ENCODE measurements at regions not wholly inside any gene's neighbourhood (a gene's known extent, or its start where the extent isn't known, plus 50 kb on each side); places are given as distances from the start of the nearest gene placed in this dataset.

DNA sequence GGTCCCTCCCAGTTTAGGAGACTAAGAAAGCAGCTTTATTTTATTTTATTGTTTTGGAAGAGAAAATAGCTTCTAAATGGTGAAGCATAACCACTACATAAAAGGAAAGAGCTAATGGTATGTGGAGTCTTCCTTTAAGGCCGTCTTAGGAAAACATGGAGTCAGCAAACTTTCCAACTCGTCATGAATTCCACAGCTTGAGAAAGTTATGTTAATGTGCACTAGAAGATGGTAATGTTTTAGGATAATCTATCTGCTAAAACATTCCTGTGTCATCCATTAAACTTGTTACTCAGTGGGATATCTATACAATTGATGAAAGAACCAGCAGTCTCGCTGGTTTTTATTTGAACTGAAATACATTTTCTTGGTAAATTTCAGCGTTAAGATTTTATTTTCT, 448.4 kb upstream of the SEL1L start:
- Histone ChIP-seq H3K27ac (ENCODE audit: low read length, poor library complexity, severe bottlenecking) (no peak overlapping the region), H3K36me3 (ENCODE audit: control insufficient read depth in 1 of 2, insufficient read depth in 2 of 2, low read depth in 1 of 2, low read length in 2 of 2) (no peaks in the 10 kb centered on the region), H2BK5ac (ENCODE audit: low read depth, low read length, poor library complexity, severe bottlenecking) (no peak overlapping the region), H3K9me3 (ENCODE audit: control insufficient read depth, low read length) (no peaks in the 10 kb centered on the region), H2BK120ac (ENCODE audit: low read depth, low read length) (no peak overlapping the region), H3K4ac (ENCODE audit: low read depth in 1 of 2, low read length in 2 of 2) (no peak overlapping the region), H3K23ac (ENCODE audit: low read length in 2 of 2) (no peak overlapping the region), H2BK15ac (ENCODE audit: low read depth, poor library complexity, severe bottlenecking) (no peak overlapping the region), H3K4me1 (ENCODE audit: control insufficient read depth, insufficient read depth, low read depth, low read length) (no peaks in the 10 kb centered on the region), H3K9ac (ENCODE audit: low read length) (no peak overlapping the region), H3K18ac (ENCODE audit: low read depth in 1 of 2, low read length in 2 of 2) (no peak overlapping the region), H4K91ac (ENCODE audit: low read length) (no peak overlapping the region), H2BK12ac (ENCODE audit: low read length in 2 of 2) (no peak overlapping the region), H3K4me3 (ENCODE audit: insufficient read depth in 1 of 2, low read depth in 1 of 2, low read length in 2 of 2) (no peak overlapping the region), H3K79me1 (replicated peaks; ENCODE audit: low read length, poor library complexity, severe bottlenecking) (no peaks in the 10 kb centered on the region), H3K14ac (ENCODE audit: low read length in 2 of 2) (no peak overlapping the region), H2AK5ac (ENCODE audit: low read length, severe bottlenecking) (no peak overlapping the region), H3K4me2 (ENCODE audit: low read length, poor library complexity, severe bottlenecking) (no peak overlapping the region), H2AFZ (ENCODE audit: low read depth, low read length) (no peak overlapping the region), H4K8ac (ENCODE audit: low read length) (no peak overlapping the region), H3K27me3 (ENCODE audit: control insufficient read depth in 1 of 2, insufficient read depth in 1 of 2, low read length in 2 of 2) (no peaks in the 10 kb centered on the region)
- WGBS = 75% methylated on average over 2 of the region's 4 CpGs
- DNase-seq = no peak

DNA sequence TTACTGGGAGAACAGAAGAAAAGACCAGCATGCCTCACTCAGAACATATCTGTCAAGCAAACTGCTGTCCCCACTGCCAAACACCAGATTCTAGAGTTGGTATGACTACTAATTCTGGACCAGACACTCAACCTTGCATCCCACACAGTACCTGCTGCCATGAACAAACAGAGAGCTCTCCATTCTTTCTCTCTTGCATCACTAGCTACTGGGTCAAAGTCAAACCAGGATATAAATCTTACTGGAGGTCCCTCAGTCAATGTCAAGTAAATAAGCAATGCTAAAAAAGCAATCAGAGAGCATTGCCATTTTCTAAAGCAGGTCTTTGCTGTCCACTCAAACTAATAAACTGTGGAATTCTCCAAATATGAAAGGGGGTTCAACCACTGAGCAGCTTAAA, 452.4 kb upstream of the SEL1L start:
- Histone ChIP-seq H3K9ac (ENCODE audit: low read length) (no peak overlapping the region), H2AFZ (ENCODE audit: low read depth, low read length) (no peak overlapping the region), H3K23ac (ENCODE audit: low read length in 2 of 2) (no peak overlapping the region), H2BK5ac (ENCODE audit: low read depth, low read length, poor library complexity, severe bottlenecking) (no peak overlapping the region), H4K8ac (ENCODE audit: low read length) (no peak overlapping the region), H3K4ac (ENCODE audit: low read depth in 1 of 2, low read length in 2 of 2) (no peak overlapping the region), H3K27me3 (ENCODE audit: control insufficient read depth in 1 of 2, insufficient read depth in 1 of 2, low read length in 2 of 2) (no peaks in the 10 kb centered on the region), H3K4me3 (ENCODE audit: insufficient read depth in 1 of 2, low read depth in 1 of 2, low read length in 2 of 2) (no peak overlapping the region), H3K36me3 (ENCODE audit: control insufficient read depth in 1 of 2, insufficient read depth in 2 of 2, low read depth in 1 of 2, low read length in 2 of 2) (no peaks in the 10 kb centered on the region), H3K79me1 (replicated peaks; ENCODE audit: low read length, poor library complexity, severe bottlenecking) (no peaks in the 10 kb centered on the region), H2AK5ac (ENCODE audit: low read length, severe bottlenecking) (no peak overlapping the region), H2BK12ac (ENCODE audit: low read length in 2 of 2) (no peak overlapping the region), H3K14ac (ENCODE audit: low read length in 2 of 2) (no peak overlapping the region), H3K27ac (ENCODE audit: low read length, poor library complexity, severe bottlenecking) (no peak overlapping the region), H4K91ac (ENCODE audit: low read length) (no peak overlapping the region), H3K4me2 (ENCODE audit: low read length, poor library complexity, severe bottlenecking) (no peak overlapping the region), H3K4me1 (ENCODE audit: control insufficient read depth, insufficient read depth, low read depth, low read length) (no peaks in the 10 kb centered on the region), H3K18ac (ENCODE audit: low read depth in 1 of 2, low read length in 2 of 2) (no peak overlapping the region), H3K9me3 (ENCODE audit: control insufficient read depth, low read length) (no peaks in the 10 kb centered on the region), H2BK120ac (ENCODE audit: low read depth, low read length) (no peak overlapping the region), H2BK15ac (ENCODE audit: low read depth, poor library complexity, severe bottlenecking) (no peak overlapping the region)
- no peak for DNase-seq

DNA sequence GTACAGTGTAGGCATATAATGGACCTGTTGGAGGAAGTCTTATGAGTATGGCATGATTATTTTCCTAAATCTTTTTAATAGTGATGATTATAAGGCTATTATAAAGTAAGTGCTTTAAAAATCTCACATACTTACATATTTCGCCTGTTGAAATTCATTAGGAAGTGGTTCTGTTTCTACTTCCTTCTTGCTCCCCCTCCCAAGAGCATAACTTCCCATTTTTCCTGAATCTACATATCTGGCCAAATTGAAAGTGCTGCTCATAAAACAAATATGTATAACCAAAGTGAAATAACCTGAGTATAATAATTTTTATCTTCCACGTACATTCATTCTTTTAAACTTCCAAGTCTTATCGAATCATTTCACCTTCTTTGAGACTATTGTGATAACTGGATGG, 455.6 kb upstream of the SEL1L start:
- Histone ChIP-seq H3K36me3 (ENCODE audit: control insufficient read depth in 1 of 2, insufficient read depth in 2 of 2, low read depth in 1 of 2, low read length in 2 of 2) (no peaks in the 10 kb centered on the region), H4K91ac (ENCODE audit: low read length) (no peak overlapping the region), H2BK15ac (ENCODE audit: low read depth, poor library complexity, severe bottlenecking) (no peak overlapping the region), H2AFZ (ENCODE audit: low read depth, low read length) (no peak overlapping the region), H2BK12ac (ENCODE audit: low read length in 2 of 2) (no peak overlapping the region), H3K79me1 (replicated peaks; ENCODE audit: low read length, poor library complexity, severe bottlenecking) (no peaks in the 10 kb centered on the region), H2BK5ac (ENCODE audit: low read depth, low read length, poor library complexity, severe bottlenecking) (no peak overlapping the region), H3K27ac (ENCODE audit: low read length, poor library complexity, severe bottlenecking) (no peak overlapping the region), H2BK120ac (ENCODE audit: low read depth, low read length) (no peak overlapping the region), H3K23ac (ENCODE audit: low read length in 2 of 2) (no peak overlapping the region), H2AK5ac (ENCODE audit: low read length, severe bottlenecking) (no peak overlapping the region), H3K4me2 (ENCODE audit: low read length, poor library complexity, severe bottlenecking) (no peak overlapping the region), H3K4me3 (ENCODE audit: insufficient read depth in 1 of 2, low read depth in 1 of 2, low read length in 2 of 2) (no peak overlapping the region), H3K14ac (ENCODE audit: low read length in 2 of 2) (no peak overlapping the region), H3K27me3 (ENCODE audit: control insufficient read depth in 1 of 2, insufficient read depth in 1 of 2, low read length in 2 of 2) (no peaks in the 10 kb centered on the region), H3K9me3 (ENCODE audit: control insufficient read depth, low read length) (no peaks in the 10 kb centered on the region), H3K4me1 (ENCODE audit: control insufficient read depth, insufficient read depth, low read depth, low read length) (no peaks in the 10 kb centered on the region), H3K4ac (ENCODE audit: low read depth in 1 of 2, low read length in 2 of 2) (no peak overlapping the region), H3K9ac (ENCODE audit: low read length) (no peak overlapping the region), H4K8ac (ENCODE audit: low read length) (no peak overlapping the region), H3K18ac (ENCODE audit: low read depth in 1 of 2, low read length in 2 of 2) (no peak overlapping the region)
- 77% methylated on average over 2 of the region's 3 CpGs for WGBS
- DNase-seq = no peak

DNA sequence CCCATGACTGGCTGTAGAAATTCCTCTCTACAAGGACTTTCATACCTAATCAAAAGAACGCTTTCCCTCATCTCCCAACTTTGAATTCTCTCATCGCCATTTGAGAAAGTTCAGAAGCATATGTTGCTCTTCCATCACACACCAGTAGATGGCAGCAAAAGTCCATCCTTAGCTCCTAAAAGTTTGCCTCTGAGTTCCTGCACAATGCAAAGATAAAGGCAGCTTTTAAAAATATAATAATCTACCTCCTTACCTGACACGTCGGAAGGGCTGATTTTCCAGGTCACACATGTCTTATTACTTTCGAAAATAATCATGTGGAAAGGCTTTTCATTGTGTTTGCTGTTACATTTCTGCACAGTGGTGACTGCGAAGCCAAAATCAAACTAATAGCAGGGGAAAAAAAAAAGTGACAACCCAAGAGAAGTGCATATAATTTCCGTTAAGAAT, 456.7 kb upstream of the SEL1L start:
- H4K91ac ChIP-seq (ENCODE audit: low read length) = no peak overlapping the region
- no peaks in the 10 kb centered on the region for H3K4me1 ChIP-seq (ENCODE audit: control insufficient read depth, insufficient read depth, low read depth, low read length)
- H3K36me3 ChIP-seq (ENCODE audit: control insufficient read depth in 1 of 2, insufficient read depth in 2 of 2, low read depth in 1 of 2, low read length in 2 of 2) = no peaks in the 10 kb centered on the region
- H3K23ac ChIP-seq (ENCODE audit: low read length in 2 of 2) = no peak overlapping the region
- H3K4ac ChIP-seq (ENCODE audit: low read depth in 1 of 2, low read length in 2 of 2) = no peak overlapping the region
- H3K27me3 ChIP-seq (ENCODE audit: control insufficient read depth in 1 of 2, insufficient read depth in 1 of 2, low read length in 2 of 2) = no peaks in the 10 kb centered on the region
- no peak overlapping the region for H3K18ac ChIP-seq (ENCODE audit: low read depth in 1 of 2, low read length in 2 of 2)
- H3K9ac ChIP-seq (ENCODE audit: low read length) = no peak overlapping the region
- H3K4me3 ChIP-seq (ENCODE audit: insufficient read depth in 1 of 2, low read depth in 1 of 2, low read length in 2 of 2) = no peak overlapping the region
- no peak overlapping the region for H2BK15ac ChIP-seq (ENCODE audit: low read depth, poor library complexity, severe bottlenecking)
- no peak overlapping the region for H4K8ac ChIP-seq (ENCODE audit: low read length)
- no peak overlapping the region for H2BK120ac ChIP-seq (ENCODE audit: low read depth, low read length)
- no peak overlapping the region for H2BK5ac ChIP-seq (ENCODE audit: low read depth, low read length, poor library complexity, severe bottlenecking)
- peak; percentile 44 for DNase-seq
- 27% methylated on average over 4 of the region's 7 CpGs for WGBS
- no peak overlapping the region for H3K27ac ChIP-seq (ENCODE audit: low read length, poor library complexity, severe bottlenecking)
- no peak overlapping the region for H2AFZ ChIP-seq (ENCODE audit: low read depth, low read length)
- H3K14ac ChIP-seq (ENCODE audit: low read length in 2 of 2) = no peak overlapping the region
- no peaks in the 10 kb centered on the region for H3K9me3 ChIP-seq (ENCODE audit: control insufficient read depth, low read length)
- H2BK12ac ChIP-seq (ENCODE audit: low read length in 2 of 2) = no peak overlapping the region
- H2AK5ac ChIP-seq (ENCODE audit: low read length, severe bottlenecking) = no peak overlapping the region
- no peak overlapping the region for H3K4me2 ChIP-seq (ENCODE audit: low read length, poor library complexity, severe bottlenecking)
- H3K79me1 ChIP-seq (replicated peaks; ENCODE audit: low read length, poor library complexity, severe bottlenecking) = no peaks in the 10 kb centered on the region
